IMR-90 (cell line): ENCODE measurements at regions not wholly inside any gene's neighbourhood (a gene's known extent, or its start where the extent isn't known, plus 50 kb on each side); places are given as distances from the start of the nearest gene placed in this dataset.

Experiments
- CTCF ChIP-seq: conservative IDR thresholded peaks from 2 replicates; pipeline ENCODE4 v1.5.1; 2012; ENCODE audit warnings: mild to moderate bottlenecking, low read depth, low read length, improper control_type of control experiment
- POLR2A ChIP-seq: IDR thresholded peaks from 2 replicates; pipeline ENCODE4 v1.6.1; 2012; ENCODE audit warnings: mild to moderate bottlenecking, low read depth, low read length
- RCOR1 ChIP-seq: IDR thresholded peaks from 2 replicates; pipeline ENCODE4 v1.6.1; 2012; ENCODE audit warnings: mild to moderate bottlenecking, low read length, improper control_type of control experiment; ENCODE audit not compliant: insufficient replicate concordance

GRCh38 chr2:191488135-191488534 lies 189.8 kb upstream of the NABP1 start:
- TF ChIP-seq CTCF (no peak), RCOR1 (no peak), POLR2A (no peak)
